ENCODE measurements at regions not wholly inside any gene's neighbourhood (a gene's known extent, or its start where the extent isn't known, plus 50 kb on each side); places are given as distances from the start of the nearest gene placed in this dataset.

DNA sequence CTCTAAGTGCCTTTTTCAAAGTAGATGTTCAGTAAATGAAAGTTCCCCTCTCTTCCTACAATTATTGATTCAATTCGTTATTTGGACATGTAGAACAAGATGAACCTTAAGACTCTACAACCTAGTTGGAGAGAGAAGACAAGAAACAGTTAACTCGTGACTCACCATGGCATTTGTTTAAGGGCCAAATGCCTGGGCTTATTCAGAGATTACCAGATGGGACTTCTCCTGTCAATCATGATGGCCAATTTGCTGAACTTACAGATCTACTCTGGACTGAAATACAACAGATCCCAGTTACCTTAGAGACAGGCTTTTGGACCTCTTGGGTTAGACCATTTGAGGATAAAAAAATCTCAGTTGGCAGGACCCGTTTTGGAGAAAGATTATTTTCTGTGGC, 93.5 kb downstream of the C1orf94 start:
- no peak for DNase-seq (ENCODE audit: low read depth in 2 of 2)

DNA sequence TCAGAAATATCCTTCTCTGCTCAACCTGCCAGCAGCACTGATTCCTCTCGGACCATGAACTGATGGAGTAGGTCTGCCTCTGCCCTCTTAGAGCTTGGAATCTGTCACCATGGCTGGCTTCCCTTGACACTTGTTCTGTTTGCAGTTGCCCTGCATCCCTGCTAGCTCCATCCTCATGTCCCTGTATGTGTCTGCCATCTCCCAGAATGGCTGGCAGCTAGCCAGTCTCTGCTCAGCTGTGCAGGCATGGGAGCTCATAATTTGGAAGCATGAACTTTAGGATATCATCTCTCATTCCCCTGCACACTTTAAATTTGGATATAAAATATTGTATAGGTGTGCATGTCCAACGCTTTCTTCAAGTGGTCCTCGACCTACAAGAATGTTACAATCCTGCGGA, 95.4 kb downstream of the C1orf94 start:
- no peak for DNase-seq (ENCODE audit: low read depth in 2 of 2)

DNA sequence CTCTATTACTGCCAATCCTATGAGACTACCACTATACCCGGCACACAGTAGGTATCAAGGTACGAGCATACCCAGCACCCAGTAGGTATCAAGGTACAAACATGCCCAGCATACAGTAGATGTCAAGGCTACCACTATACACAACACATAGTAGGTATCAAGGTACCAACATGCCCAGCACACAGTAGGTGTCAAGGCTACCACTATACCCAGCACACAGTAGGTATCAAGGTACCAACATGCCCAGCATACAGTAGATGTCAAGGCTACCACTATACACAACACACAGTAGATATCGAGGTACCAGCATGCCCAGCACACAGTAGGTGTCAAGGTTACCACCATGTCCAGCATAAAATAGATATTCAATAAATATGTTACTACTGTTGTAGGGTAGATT, 98.4 kb downstream of the C1orf94 start:
- DNase-seq (ENCODE audit: low read depth in 2 of 2) = no peak

DNA sequence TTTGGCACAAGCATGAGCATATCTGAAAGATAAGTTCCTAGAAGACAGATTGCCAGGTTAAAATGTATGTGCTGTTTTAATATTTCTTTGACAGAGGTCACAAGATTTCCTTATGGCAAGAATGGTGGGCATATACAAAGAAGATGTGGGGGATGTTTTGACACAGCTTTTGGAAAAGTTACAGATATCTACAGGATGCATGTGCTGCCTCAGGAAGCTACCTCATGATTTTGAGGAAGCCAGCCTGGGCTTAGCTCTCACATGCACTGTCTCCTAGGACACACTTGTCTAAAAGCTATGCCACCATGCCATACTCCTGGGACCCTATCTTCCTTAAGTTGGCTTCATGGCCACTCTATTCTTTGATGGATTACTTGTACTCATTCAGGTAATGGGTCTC, 99.9 kb downstream of the C1orf94 start:
- DNase-seq (ENCODE audit: low read depth in 2 of 2) = no peak

DNA sequence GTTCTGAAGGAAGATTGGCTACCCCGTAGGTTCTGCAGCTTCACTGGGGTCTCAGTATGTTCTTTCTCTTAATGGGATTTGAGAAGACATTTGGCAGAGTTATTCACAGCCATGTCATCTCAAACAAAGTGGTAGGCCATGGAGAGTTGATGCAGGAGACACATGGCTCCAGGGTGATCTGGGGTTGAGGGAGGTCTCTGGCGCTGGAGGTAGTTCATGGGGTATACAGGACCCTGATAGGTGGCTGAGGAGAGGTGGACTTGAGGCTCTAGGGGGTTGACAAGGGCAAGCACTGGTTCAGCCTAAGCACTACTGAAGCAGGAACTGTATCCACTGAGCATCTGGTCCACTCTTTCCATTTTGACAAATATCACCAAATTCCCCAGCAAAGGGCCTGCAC, 100.4 kb downstream of the C1orf94 start:
- DNase-seq (ENCODE audit: low read depth in 2 of 2) = no peak

DNA sequence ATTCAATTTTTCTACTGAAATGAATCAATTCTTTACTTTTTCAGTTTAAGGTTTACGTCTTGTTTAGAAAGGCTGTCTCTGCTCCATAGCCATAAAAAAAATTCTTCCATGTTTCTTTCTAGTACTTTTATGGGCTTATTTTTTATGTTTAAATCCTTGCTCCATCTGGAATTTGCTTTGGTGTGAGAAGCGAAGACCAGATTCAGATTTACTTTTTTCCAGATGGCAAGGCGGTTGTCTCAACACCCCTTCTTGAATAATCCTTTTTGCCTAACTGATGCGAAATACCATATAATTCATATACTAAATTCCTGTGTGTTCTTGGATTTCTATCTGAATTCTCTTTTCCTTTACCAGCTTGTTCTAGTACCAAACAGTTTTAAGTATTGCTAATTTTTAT, 101.5 kb downstream of the C1orf94 start:
- DNase-seq (ENCODE audit: low read depth in 2 of 2) = no peak

DNA sequence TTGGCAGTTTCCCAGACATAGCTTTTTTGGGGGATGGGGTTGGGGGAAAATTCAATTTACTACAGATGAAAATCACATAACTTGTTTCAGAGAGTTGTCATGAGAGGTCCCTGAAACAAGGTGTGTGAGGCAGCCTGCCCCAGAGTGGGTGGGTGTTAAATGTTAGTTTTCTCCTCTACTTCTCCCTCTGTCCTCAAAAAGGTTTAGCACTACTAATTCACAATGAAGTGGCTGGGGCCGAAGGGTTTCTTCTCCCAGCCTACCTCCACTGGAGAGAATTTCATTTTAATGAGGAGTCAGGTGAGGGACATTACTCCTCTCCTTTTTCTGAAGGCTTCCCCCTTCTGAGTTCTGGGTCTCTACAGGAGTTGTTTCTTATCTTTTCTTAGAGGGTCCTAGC, 103.3 kb downstream of the C1orf94 start:
- no peak for DNase-seq (ENCODE audit: low read depth in 2 of 2)

DNA sequence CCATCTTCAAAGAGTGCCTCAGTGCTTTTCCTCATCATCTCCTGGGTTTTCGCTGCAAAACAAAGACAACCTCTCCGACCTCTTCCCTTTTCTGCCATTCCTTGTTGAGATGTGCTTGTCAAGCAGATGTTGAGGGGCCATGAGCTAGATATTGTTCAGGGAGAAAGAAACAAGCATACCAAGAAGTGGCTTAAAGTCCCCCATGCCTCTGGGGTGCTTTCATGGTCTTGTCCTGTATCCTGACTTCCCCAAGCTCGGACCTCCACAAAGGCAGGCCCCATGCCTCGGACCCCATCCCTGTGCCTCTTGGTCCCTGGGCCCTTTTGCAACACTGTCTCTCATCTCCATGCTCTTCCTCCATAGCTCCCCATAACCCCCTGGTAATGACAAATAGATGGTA, 103.8 kb downstream of the C1orf94 start:
- no peak for DNase-seq (ENCODE audit: low read depth in 2 of 2)

DNA sequence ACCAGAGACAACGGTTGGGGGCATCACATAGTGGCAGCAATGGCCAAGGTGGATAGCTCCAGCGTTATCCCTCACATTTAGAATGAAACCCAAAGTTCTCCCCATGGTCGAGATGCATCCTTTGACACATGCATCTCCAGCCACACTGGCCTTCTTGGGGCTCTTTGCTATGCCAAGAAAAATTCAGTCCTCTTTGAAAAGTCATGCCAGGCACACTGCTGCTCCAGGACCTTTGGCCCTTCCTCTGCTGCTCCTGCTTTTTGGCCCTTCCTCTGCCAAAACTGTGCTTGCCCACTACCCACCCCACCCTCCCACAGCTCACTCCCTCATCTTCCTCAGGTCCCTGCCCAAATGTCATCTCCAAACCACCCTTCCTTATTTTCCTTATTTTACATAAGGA, 106.4 kb downstream of the C1orf94 start:
- DNase-seq (ENCODE audit: low read depth in 2 of 2) = no peak

DNA sequence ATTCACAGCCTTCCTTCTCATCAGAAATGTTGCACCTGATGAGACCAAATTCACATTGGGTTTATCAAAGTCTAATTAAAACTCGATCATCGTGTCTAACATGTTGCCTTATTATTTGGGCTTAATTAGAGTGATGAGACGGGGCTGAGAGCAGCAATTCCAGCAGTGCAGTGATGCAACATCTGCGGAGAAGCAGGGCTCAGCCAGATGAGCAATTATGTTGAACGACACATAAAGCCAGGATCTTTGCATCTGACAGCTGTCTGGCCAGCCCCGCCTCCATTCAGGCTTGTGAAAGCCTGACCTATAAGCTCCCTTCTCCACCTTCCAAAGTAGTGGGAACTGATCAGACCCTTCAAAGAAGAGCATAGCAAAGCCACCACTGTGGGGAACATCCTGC, 109.8 kb downstream of the C1orf94 start:
- no peak for DNase-seq (ENCODE audit: low read depth in 2 of 2)

DNA sequence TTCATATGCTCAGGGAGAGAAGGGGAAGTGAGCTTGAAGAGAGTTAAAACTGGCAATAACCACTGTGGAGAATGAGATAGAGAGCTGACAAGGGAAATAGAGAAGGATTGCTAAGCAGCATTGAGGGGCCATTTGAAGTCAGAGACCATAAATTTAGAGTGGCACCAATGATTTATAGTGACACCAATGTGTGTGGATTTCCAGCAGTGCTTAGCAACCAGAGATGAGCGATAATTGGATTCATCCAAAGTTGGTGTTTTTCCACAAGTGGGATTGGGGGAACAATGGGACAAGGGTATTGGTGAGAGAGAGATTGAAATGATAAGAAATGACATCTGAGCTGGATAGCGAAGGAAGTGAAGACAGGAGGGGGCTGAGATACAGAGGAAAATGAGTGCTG, 114.1 kb downstream of the C1orf94 start:
- DNase-seq (ENCODE audit: low read depth in 2 of 2) = no peak

DNA sequence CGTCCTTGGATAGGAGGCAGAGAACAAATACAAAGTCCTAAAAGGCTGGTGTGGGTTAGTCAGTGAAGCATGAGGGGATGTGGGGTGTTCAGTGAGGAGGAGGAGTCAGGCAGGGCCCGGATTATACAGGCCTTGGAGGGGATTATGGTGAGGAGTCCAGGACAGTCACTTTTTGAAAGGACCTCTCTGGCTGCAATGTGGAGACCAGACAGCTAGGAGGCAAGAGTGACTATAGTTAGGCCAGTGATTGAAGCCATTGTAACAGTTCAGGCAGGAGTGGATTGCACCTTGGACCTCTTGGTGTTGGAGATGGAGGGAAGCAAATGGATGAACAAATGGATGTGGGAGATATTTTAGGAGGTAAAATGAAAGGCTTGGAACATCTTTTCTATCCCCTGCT, 115.8 kb downstream of the C1orf94 start:
- no peak for DNase-seq (ENCODE audit: low read depth in 2 of 2)

DNA sequence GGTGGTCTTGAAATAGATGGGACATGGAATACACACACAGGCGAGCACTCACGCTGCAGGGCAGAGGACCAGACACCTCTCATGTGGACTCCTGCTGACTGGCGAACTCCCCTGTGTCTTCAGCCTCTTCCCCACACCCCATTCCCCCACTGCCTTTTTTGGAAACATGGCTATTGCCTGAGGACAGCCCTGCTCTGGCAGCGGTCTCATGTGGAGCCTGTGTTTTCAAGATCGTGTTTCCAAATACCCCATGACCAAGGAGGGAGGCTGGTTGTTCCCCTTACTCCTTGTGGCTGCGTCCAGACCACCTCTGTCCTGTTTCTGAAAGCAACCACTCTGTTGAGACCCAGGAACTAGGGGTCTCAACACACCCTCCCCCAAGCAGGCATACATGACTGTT, 119.4 kb downstream of the C1orf94 start:
- DNase-seq (ENCODE audit: low read depth in 2 of 2) = no peak

DNA sequence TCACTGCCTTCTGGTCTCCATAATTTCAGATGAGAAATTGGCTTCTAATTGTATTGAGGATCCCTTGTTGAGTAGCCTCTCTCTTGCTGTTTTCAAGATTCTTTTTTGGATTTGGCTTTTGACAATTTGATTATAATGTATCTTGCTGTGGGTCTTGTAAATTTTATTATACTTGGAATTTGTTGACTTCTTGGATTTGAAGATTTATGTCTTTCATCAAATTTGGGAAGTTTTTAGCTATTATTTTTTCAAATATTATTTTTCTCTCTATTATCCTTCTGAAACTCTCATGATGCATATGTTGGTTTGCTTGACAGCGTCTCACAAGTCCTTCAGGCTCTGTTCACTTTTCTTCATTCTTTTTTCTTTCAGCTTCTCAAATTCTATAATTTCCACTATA, 126.1 kb downstream of the C1orf94 start:
- DNase-seq (ENCODE audit: low read depth in 2 of 2) = no peak

DNA sequence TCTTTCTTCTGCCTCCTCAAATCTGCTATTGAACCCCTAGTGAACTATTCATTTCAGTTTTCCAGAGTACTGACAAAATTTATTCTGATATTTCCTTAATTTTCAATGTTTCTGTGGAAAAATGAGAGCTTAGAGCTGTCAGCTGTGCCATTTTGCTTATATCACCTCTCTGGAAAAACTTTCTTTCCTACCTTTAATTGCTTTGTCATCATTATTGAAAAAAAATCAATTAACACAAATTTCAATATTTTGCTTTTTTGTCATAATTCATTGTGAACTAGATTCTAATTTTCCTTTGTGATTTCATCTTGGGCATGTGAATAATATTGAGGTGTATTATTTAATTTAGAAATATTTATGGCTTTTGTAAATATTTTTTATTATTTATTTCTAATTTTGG, 126.5 kb downstream of the C1orf94 start:
- DNase-seq (ENCODE audit: low read depth in 2 of 2) = no peak

DNA sequence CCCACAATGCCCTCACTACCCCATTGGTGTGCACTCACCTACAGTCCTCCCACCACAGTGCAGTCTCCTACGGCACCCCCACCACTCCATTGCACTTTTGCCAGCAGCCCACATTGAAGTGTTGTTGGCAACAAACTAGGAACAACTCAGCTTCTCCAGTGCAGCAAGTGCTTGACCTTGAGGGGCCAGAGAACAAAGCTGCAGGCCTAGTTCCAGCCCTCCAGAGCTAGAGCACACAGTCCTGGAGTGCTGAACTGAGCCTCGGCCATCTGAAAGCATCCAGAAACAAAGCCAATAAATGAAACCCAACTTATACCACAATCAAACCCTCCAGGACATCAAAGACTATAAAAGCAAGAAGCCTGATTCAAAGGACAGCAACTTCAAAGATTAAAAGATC, 129.9 kb downstream of the C1orf94 start:
- DNase-seq (ENCODE audit: low read depth in 2 of 2) = no peak

DNA sequence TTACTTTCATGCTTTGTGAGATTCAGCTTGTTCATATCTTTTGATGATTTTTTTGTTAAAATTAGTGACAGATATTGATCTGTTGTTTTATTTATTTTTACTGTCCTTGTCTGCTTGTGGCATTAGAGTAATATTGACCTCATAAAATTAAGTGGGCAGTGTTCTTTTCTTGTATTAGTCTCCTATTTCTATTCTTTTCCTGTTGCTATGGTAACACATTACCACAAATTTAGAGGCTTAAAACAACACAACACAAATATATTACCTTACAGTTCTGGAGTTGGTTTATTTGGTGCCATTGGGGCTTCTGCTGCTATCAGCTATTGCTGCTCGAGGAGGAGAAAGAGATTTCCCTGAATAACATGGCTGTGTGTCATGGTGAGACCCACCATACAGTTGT, 135.7 kb downstream of the C1orf94 start:
- no peak for DNase-seq (ENCODE audit: low read depth in 2 of 2)

DNA sequence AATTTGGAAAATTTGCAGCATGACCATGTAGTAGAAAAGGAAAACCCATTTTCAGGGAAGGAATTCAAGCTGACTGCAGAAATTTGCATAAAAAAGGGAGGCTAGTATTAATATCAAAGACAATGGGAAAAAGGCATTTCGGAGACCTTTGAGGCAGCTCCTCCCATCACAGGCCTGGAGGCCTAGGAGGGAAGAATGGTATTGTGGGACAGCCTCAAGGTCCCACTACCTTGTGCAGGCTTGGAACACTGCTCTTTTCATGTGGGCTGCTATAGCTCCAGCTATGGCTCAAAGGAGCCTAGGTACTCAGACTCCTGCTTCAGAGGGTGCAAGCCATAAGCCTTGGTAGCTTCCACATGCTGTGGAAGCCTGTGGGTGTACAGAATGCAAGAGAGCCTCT, 139.3 kb downstream of the C1orf94 start:
- no peak for DNase-seq (ENCODE audit: low read depth in 2 of 2)

DNA sequence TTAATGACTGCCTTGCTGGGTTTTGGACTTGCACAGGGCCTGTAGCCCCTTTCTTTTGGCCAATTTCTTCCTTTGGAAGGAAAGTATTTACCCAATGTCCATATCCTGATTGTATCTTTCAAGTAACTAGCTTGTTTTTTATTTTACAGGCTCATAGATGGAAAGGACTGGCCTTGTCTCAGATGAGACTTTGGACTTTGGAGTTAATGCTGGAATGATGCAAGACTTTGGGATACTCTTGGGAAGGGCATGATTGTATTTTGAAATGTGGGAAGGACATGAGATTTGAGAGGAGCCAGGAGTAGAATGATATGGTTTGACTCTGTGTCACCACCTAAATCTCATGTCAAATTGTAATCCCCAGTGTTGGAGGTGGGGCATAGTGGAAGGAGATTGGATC, 140.1 kb downstream of the C1orf94 start:
- no peak for DNase-seq (ENCODE audit: low read depth in 2 of 2)

DNA sequence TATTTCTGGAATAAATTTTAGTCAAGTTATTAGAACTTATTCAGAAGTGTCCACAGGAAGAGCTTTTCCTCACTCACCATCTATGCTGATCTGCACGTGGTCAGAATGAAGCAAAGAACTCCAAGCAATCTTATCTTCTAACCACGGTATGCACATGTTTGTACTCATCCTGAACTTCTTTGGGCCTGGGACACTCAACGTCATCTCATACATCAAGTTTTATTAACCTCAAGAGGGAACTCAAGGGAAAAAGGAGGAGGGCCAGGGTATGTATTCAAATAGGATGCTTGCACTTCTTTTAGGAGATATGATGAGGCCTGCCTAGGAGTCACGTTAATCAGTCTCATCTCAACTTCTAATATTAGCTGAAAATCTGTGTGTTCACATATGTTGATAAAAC, 142.5 kb downstream of the C1orf94 start:
- peak in 1 of 2 experiments; percentile 36 for DNase-seq (ENCODE audit: low read depth in 2 of 2)

DNA sequence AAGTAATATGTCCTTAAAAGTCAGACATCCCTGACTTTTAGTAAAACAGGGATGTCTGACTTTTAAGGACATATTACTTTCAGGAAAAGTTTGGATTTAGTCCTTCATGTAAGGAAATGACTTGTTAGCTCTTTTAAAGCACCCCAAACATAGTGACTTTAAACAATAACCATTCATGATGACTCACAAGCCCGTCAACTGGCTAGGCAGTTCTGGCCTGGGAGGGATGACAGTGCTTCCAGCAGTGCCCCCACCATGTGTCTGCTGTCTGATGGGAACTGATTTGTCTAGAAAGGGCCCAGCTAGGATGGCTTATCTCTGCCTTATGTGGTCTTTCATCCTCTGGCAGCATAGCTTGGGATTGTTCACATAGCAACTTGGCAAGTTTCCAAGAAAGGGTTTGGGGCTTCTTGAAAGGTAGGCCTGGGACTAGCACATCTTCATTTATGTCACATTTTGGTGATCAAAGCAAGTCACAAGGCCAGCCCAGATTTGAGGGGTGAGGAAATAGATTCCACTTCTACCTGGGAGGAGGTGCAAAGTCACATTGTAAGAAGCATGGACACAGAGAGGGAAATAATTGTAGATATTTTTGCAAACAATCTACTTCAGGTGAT, 143.5 kb downstream of the C1orf94 start:
- DNase-seq (ENCODE audit: low read depth in 2 of 2) = no peak

DNA sequence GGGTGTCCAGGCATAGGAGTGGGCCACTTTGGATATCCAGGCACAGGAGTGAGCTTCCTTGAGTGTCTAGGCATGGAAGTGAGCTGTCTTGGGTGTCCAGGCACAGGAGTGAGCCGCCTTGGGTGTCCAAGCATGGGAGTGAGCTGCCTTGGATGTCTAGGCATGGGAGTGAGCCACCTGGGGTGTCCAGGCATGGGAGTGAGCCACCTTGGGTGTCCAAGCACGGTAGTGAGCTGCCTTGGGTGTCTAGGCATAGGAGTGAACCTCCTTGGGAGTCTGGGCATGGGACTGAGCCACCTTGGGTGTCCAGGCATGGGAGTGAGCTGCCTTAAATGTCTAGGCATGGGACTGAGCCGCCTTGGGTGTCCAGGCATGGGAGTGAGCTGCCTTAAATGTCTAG, 146.3 kb downstream of the C1orf94 start:
- no peak for DNase-seq (ENCODE audit: low read depth in 2 of 2)

DNA sequence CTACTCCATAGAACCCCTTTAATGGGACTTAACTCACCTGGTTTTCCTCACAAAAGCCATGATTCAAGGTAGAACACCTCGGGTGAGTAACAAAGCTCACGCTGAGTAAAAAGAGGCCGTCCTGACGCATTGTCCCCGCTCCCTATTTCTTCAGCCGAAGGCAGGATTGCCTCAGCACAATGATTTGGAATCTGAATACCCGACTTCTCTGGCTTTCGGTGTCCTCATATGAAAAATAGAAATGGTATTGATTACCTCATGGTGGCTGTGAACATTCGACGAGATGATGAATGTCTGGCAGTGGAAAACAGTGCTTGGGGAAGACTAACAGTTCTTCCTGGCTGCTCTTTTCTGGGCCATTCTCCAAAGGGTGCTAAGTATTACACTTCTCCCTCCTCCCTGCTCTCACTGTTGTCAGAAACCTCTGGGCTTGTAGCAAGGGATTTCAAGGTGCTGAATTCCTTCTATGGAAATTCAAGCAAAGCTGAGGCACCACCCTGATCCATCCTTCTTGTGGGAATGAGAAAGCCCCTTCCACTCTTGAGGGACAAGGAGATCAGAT, 148.3 kb downstream of the C1orf94 start:
- no peak for DNase-seq (ENCODE audit: low read depth in 2 of 2)

DNA sequence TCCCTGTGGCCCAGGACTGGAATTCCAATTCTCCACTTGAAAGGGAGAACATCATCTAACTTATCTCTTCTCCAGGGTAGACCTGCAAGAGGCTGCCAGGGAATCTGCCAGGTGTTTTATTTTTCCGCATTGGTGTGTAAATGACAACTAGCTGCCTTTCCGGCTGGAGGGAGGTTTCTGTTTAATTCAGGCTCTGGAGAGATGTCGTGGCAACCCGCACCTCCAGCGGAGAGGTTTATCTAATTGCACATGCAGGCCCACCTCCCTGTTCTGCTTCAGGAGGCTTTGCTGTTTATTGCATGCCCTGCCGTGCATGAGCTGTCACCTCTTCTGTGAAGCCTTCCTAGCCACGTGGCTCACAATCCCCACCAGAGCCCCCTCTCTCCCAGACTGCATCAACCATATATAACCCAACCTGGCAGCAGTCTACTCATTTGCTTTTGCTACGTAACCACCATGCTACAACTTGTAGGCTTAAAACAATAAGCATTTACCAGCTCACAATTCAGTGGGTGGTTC, 151.6 kb downstream of the C1orf94 start:
- DNase-seq (ENCODE audit: low read depth in 2 of 2) = no peak
